ENCODE measurements at regions not wholly inside any gene's neighbourhood (a gene's known extent, or its start where the extent isn't known, plus 50 kb on each side); places are given as distances from the start of the nearest gene placed in this dataset.

- no peak overlapping the region for H3K9ac ChIP-seq (replicated peaks in 1 of 4; ENCODE audit: extremely low read depth in 1 of 4, low read depth in 3 of 4, low read length in 3 of 4)
- H3K79me1 ChIP-seq (ENCODE audit: low read depth, low read length): no peaks in the 10 kb centered on the region
- no peak overlapping the region for H2BK5ac ChIP-seq (ENCODE audit: low read depth, low read length)
- H3K23ac ChIP-seq (ENCODE audit: insufficient read length): no peak overlapping the region
- H2AFZ ChIP-seq (ENCODE audit: low read length): no peak overlapping the region; the same call in 1 of the 2 replicates
- H2BK120ac ChIP-seq (replicated peaks; ENCODE audit: low read depth, low read length): no peak overlapping the region
- no peaks in the 10 kb centered on the region for H3K36me3 ChIP-seq (ENCODE audit: control insufficient read depth in 2 of 4, insufficient read depth in 4 of 4, low read length in 3 of 4)
- no peak overlapping the region for H2BK15ac ChIP-seq (ENCODE audit: low read length)
- H2BK12ac ChIP-seq (ENCODE audit: low read depth, low read length): no peak overlapping the region
- peaks cover 0 to 1% (median 0%) of the 10 kb centered on the region in 4 experiments; a peak in 1 of 7 replicates for H3K27me3 ChIP-seq (replicated peaks in 1 of 4; ENCODE audit: control insufficient read depth in 3 of 4, extremely low read depth in 1 of 4, insufficient read depth in 3 of 4, low read length in 3 of 4)
- no peak overlapping the region for H2AK5ac ChIP-seq (ENCODE audit: low read depth, low read length)
- DNase-seq (ENCODE audit: low read depth in 1 of 2, low spot score in 2 of 2): no peak
- H4K8ac ChIP-seq (ENCODE audit: extremely low read depth, insufficient read depth, low read length): no peak overlapping the region
- no peaks in the 10 kb centered on the region for H4K20me1 ChIP-seq (replicated peaks in 1 of 2; ENCODE audit: control insufficient read depth in 1 of 2, insufficient read depth in 2 of 2, low read length in 2 of 2)
- no peaks in the 10 kb centered on the region; the same call in 1 of the 2 replicates for H3K23me2 ChIP-seq (ENCODE audit: low read depth, low read length)
- no peak overlapping the region for H3K14ac ChIP-seq (ENCODE audit: insufficient read length)
- 86% methylated on average over 3 of the region's 3 CpGs; no CpG with 5 or more reads in 1 of the 2 experiments for WGBS, 2 experiments (ENCODE audit: extremely low coverage in 1 of 2, insufficient coverage in 1 of 2, insufficient read length in 1 of 2, insufficient replicate concordance in 2 of 2, low coverage in 1 of 2, low lambda C conversion rate in 2 of 2, missing lambda C conversion rate in 1 of 2)
- H4K91ac ChIP-seq (replicated peaks; ENCODE audit: insufficient read length, low read length): no peak overlapping the region
- no peak overlapping the region for H3K56ac ChIP-seq (replicated peaks; ENCODE audit: insufficient read length, low read depth, low read length)
- no peak overlapping the region for H3K4me3 ChIP-seq (ENCODE audit: extremely low read depth in 1 of 4, insufficient read depth in 2 of 4, low read depth in 3 of 4, low read length in 4 of 4)
- CTCF ChIA-PET (ENCODE audit: partially characterized antibody): no interaction called here
- no peak overlapping the region for H3K27ac ChIP-seq (ENCODE audit: low read depth, low read length)
- POLR2A ChIA-PET (ENCODE audit: partially characterized antibody): no interaction called here
- no peak overlapping the region for H3K18ac ChIP-seq (ENCODE audit: extremely low read depth, low read length)
- no peaks in the 10 kb centered on the region for H3K9me3 ChIP-seq (ENCODE audit: insufficient read depth in 2 of 2, low read depth in 1 of 2, low read length in 1 of 2)
- no peak for FAIRE-seq
- no peak overlapping the region for H2BK20ac ChIP-seq (ENCODE audit: low read length)
- no peaks in the 10 kb centered on the region for H3K79me2 ChIP-seq (ENCODE audit: control insufficient read depth in 1 of 2, insufficient read depth in 2 of 2, low read length in 2 of 2)
- H3K4ac ChIP-seq (replicated peaks; ENCODE audit: insufficient read length, low read depth, low read length): no peak overlapping the region
- H4K5ac ChIP-seq (ENCODE audit: insufficient read length, low read depth, low read length): no peak overlapping the region
- peaks cover 2 to 6% (median 4%) of the 10 kb centered on the region in 4 experiments; a peak in 2 of 7 replicates for H3K4me1 ChIP-seq (replicated peaks in 1 of 4; ENCODE audit: control insufficient read depth in 3 of 4, insufficient read depth in 4 of 4, low read length in 3 of 4)
- H3K4me2 ChIP-seq (ENCODE audit: insufficient read depth in 1 of 2, low read depth in 2 of 2, low read length in 2 of 2): no peak overlapping the region
- TF ChIP-seq TCF12 (IDR thresholded peaks at IDR 0.05; ENCODE audit: low read depth, low read length) (no peak), JUND (IDR thresholded peaks at IDR 0.05; ENCODE audit: low read length) (no peak), SUZ12 (IDR thresholded peaks at IDR 0.05; ENCODE audit: low read length) (no peak), TEAD4 (IDR thresholded peaks at IDR 0.05; ENCODE audit: low read depth, low read length) (no peak), HDAC2 (IDR thresholded peaks at IDR 0.05; ENCODE audit: borderline replicate concordance in 1 of 2, low read depth in 2 of 2, low read length in 2 of 2) (no peak), SAP30 (IDR thresholded peaks at IDR 0.05; ENCODE audit: insufficient read depth, insufficient replicate concordance, low read length) (no peak), SIX5 (IDR thresholded peaks at IDR 0.05; ENCODE audit: low read depth, low read length) (no peak), NANOG (IDR thresholded peaks at IDR 0.05; ENCODE audit: insufficient read depth, low read depth, low read length, poor library complexity, severe bottlenecking) (no peak), TAF7 (optimal IDR thresholded peaks at IDR 0.05; ENCODE audit: borderline replicate concordance, low read depth, low read length) (no peak), GTF2F1 (IDR thresholded peaks at IDR 0.05; ENCODE audit: borderline replicate concordance, low read depth, low read length) (no peak)
Observed at GRCh38 chr10:117894339-117894738, 152.4 kb downstream of the RAB11FIP2 start.

All from H1 (cell line).